Daoy (cell line): ENCODE measurements at regions not wholly inside any gene's neighbourhood (a gene's known extent, or its start where the extent isn't known, plus 50 kb on each side); places are given as distances from the start of the nearest gene placed in this dataset.
"Not testable (repeated sequence)": the region's sequence is repeated elsewhere in the genome, so short reads cannot be mapped to it uniquely, and the experiment has no call there.

Experiments used
- DNase-seq: peaks from one replicate; pipeline ENCODE4 v3.0.0-alpha.2; 2015; ENCODE audit warnings: low read depth

DNA sequence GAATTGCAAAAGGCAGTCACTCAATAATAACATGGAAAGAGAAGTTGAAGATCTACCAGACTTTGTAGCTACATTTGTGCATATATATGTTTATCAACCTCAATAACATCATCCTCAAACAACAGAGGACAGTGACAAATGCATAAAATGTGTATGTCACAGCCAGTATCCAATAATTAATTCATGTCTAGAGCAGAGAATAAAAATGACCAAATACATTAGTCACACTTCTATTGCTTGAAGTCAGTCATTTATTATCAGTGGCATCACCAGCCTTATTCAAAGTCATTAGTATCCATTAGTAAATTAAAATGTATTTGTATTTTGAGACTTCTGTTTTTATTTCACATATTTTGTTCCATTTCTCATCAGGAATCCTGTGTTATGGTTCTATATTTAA is 852.8 kb downstream of the XPNPEP1 start:
- DNase-seq: no peak

DNA sequence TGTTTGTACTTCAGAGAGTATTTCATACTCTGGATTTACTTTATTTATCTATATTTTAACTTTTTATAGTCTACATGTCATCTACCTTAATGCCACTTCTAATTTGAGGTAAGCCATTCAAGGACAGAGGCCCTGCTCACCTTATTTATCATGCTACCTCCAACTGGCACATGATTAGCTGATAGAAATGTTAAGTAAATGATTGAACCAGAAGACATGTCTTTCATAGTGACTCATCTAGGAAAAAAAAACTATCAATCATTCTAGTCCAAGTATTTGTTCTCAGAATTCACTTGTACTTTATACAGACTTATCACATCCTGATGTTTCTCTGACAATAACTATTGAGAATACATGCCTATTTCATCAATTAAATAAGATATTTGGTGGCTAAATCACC is 856.3 kb downstream of the XPNPEP1 start:
- no peak for DNase-seq

GRCh38 chr10:109065821-109066220 is 857.5 kb downstream of the XPNPEP1 start:
- no peak for DNase-seq

DNA sequence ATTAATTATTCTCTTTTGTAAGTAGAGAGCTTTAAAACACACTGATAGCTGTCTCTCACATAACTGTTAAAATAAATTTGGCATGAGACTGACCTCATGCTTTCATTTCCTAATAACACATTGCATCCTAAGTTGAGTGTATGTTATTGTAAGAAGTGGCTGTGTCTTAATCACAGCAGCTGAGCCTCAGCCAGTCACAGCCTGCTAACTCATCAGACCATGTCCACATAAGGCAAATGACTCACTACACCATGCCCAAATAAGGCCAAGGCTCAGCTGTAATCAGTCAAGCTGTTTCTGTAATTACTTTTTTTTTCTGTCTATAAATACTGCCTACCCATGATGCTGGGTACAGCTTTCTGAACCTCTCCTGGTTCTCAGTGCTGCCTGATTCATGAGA is 860.9 kb downstream of the XPNPEP1 start:
- no peak for DNase-seq

DNA sequence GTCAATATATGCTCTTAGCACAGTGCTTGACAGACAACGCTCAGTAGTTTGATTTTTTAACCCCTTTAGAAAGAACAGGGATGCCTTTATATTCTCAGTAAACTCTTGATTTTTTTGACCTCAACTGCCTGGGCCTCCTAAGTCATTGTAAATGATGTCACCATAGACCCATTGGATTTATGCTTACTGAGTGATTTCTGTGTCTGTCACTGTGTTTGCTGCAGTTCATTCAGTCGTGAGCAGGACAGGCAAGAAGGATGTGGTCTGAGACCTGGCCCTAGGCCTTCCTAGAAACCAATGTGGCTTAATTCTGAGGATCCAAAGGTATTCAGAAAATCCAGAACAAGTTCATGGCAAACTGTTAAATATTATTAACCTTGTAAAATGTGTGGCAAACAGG is 868.1 kb downstream of the XPNPEP1 start:
- DNase-seq: no peak

DNA sequence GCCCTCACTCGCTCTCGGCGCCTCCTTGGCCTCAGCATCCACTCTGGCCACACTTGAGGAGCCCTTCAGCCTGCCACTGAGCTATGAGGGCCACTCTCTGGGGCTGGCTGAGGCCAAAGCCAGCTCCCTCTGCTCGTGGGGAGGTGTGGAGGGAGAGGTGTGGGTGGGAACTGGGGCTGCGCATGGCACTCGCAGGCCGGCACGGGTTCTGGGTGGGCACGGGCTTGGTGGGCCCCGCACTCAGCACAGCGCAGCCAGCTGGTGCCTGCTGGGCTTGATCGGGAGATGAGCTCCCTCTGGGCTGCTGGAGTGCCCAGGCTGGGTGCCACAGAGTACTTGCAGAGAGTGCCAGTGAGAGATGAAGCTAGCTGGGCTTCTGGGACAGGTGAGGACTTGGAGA is 875.5 kb downstream of the XPNPEP1 start:
- no peak for DNase-seq

- not testable (repeated sequence) for DNase-seq
Observed at GRCh38 chr10:109046427-109046826, 876.9 kb downstream of the XPNPEP1 start.

DNA sequence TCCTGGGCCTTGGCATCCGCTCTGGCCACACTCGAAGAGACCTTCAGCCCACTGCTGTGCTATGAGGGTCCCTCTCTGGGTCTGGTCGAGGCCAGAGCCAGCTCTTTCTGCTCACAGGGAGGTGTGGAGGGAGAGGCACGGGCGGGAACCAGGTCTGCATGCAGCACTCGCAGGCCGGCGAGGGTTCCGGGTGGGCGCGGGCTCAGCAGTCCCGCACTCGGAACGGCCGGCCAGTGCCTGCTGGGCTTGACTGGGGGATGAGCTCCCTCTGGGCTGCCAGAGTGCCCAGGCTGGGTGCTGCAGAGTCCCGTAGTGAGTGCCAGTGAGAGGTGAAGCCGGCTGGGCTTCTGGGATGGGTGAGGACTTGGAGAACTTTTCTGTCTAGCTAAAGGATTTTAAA is 882.7 kb downstream of the XPNPEP1 start:
- no peak for DNase-seq

- DNase-seq: no peak
Observed at GRCh38 chr10:109037978-109038377, 885.3 kb downstream of the XPNPEP1 start.

GRCh38 chr10:109030581-109031210 is 892.6 kb downstream of the XPNPEP1 start:
- DNase-seq: no peak

DNA sequence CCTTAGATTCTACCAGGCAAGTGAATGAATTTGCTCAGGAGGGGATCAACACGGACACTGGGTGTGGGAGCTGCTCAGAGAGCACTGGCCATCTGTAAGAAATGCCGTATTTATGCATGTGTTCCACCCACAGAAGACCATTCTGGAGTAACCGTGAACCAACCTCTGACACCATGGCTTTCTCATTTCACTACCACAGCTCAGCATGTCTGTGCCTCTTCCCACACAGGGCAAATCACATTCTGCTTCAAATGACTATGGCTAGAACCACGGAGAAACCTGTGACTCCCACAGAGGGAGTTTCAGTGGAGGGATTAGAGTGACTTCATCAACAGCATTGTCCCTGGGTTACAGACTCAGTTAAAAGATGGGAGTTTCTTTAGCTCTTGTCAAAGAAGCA is 893.4 kb downstream of the XPNPEP1 start:
- DNase-seq: no peak

DNA sequence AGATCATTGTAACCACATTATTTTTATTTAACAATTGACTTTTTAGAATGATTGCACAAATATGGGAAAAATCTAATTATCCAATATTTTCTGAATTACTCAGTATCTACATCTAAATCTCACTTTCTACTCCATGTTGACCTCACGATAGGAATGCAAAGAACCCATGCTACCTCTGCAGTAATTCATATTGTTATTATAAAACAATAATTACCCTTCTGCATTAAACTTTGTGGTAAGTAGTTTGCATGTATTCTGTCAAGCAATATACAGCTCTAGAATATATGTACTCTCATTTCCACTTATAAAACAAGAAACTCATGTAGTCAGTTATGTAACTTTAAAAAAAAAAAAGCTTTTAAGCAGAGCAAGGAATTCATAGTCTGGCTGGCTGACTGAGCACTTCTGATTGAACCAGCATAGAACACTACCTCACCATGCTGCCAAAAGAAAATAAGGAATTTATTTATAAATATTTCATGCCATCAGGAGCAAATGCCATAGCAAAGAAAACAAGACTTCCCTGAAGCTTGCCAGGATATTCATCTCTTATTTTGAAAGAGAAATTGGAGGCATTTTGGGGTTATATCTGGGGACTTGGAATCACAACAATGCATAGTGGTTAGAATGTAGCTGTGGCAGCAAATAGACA is 895.7 kb downstream of the XPNPEP1 start:
- DNase-seq: no peak

- no peak for DNase-seq
Observed at GRCh38 chr10:109025172-109025571, 898.1 kb downstream of the XPNPEP1 start.

DNA sequence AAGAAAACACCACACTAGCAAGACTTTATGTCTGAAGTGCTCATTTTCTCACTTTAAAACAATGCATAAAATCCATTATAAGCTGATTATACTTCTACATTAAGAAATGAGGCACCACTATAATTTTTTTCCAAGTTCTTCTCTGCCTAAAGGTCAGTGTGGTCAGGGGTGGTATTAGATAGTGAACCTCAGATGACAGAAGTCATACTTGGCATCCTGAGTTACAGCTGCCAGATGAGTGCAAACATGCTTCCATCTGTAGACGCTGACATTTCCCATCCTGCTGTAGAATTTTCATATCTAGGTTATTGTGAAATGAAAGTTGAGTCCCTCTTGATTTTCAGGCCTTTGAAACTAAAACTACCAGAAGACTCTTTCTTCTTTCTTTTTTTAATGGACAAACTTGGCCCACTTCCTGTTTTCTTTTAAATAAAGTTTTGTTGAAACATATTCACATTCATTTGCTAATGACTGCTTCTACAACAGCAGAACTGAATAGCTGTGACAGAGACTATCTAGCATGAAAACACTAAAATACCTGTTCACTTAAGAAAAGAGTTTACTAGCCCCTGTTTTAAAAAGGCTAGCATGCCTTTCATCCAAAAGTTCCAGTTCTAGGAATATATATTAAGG is 900.8 kb downstream of the XPNPEP1 start:
- no peak for DNase-seq

DNA sequence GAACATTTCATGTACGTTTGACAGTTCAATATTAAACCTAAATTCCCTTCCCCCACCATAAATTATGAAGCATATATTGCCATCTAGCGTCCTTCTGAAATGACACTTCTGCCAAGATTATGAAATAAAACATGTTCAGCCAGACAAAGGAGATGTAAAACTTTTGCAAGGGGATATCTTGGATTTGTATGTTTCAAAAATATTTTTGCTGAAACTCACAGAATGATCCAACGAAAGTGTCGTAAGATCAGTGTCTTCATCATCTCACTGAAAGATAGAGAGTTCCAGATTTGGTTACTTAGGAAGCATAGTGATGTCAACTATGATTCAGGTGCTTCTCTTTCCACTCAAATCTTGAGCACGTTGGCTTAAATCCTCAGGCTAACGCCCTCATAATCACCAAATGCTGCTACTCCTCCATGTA is 904.3 kb downstream of the XPNPEP1 start:
- DNase-seq: no peak

GRCh38 chr10:109007514-109007913 is 915.8 kb downstream of the XPNPEP1 start:
- DNase-seq: no peak

GRCh38 chr10:108990441-108990840 is 932.9 kb downstream of the XPNPEP1 start:
- DNase-seq: no peak

DNA sequence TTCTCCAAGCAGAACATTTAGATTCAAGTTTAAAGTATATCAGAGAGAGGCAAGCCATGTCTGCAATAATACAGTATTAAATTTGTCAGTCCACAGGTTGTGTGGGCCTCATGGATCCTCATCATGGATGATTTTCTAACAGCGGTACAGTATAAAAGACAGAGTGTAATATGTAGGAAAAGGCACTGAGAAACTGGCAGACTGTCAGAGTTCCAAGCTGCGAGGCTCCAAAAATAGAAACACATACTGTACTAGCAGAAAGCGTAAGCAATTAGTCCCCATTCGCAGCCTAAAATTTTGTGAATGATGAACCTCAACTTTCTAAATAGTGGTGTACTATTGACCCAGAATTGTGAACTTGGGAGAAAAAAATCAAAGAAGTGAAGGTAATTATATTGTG is 933.3 kb downstream of the XPNPEP1 start:
- no peak for DNase-seq

DNA sequence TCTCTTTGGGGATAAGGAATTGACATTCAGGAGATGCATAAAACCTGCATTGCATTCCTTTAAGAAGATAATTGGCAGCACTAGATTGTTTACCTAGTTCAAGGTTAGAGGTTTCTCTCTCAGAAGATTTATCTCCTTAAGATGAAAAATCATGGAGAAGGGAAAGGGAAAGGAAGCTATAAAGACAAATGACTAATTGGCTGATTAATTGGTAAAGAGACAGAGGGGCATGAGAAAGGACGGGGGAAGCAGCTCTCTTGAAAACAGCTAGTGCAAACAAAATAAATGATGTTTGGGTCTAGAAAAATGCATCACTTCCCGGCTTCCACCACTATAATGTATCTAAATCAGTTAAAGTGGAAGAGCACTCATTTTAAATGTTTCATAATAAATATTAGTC is 941.2 kb downstream of the XPNPEP1 start:
- DNase-seq: no peak

DNA sequence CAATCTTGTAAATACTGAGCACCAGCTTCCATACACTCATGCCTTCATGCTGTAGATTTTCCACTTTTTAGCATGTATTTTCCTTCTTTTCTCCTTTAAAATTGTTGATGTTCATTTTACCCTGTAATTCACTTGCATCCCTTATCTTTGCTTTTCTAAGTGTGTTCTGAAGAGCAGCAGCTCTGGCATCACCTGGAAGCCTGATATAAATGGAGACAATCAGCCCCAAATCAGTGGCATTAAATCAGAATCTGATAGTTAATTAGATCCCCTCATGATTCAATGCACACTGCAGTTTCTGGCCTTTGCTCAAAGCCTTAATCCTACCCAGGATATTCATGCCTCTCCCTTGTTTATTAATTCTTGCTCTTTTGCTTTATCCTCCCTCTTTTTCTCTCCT is 942.4 kb downstream of the XPNPEP1 start:
- DNase-seq: no peak

DNA sequence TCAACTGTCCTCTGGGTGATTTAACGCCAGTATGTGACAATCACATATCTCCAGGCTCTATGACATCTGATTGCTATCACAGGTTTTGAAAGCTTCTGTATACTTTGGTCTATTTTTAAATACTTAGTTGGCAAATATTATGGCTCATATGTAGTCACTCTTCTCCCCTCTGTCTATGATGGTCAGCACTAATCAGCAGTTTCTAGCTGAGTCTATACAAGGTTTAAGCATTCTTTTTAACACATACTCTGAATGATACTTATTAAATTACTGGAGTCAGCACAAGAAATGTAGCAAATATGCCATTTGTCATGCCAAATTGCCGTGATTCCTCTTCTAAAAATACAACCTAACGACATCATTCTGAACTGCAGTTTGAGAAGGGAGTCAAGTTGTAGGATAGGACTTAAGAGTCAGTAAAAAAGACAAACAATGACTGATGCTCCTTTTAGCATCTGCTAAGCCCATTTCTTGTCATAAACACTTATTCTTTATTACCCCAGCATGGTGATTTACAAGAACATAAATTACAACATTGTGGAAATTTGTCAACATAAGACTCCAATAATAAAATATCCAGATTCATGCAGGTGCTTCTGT is 947.8 kb downstream of the XPNPEP1 start:
- DNase-seq: no peak

DNA sequence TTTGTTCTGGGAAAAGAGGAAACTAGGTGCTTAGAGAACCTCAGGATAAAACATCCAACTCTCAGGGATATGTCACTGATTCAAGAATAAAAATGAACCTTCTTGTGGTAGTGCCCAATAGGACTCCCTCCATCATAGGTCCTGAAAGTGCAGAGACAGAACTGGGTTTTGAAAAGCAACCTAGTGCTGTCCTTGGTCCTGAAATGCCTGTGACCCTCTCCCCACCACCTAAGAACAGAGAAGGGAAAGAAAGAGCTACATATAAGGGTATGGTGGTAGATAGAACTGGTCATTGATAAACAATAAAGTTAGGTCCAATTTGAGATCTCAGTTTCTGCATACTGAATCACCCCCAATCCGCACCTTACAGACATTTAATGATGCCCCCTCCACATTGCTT is 953.3 kb downstream of the XPNPEP1 start:
- no peak for DNase-seq

DNA sequence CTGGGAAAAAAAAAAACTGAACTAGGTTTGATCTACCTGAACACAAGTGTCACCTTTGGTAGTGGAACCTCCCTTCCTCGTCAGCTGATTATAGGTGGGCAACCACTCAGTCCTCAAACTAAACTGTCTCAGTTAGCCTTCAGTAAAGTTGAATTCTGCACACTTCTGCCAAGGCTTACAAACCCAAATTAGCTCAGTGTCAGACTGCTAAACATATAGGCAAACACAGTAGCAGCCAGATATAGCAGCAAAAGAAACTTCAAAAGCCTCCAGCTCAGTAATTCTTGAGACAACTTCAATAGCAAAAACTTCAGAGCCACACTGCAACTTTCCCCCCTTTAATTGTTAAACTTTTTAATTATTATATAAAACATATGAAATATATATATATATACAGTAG is 956.9 kb downstream of the XPNPEP1 start:
- DNase-seq: no peak
